ENCODE measurements at regions not wholly inside any gene's neighbourhood (a gene's known extent, or its start where the extent isn't known, plus 50 kb on each side); places are given as distances from the start of the nearest gene placed in this dataset.

GRCh38 chr13:109959903-109960302 lies 173.5 kb upstream of the IRS2 start:
- Histone ChIP-seq H3K27me3 (no peaks in the 10 kb centered on the region), H3K27ac (no peak overlapping the region), H3K4me1 (no peaks in the 10 kb centered on the region), H3K9me3 (no peaks in the 10 kb centered on the region), H3K4me3 (no peak overlapping the region), H3K36me3 (no peaks in the 10 kb centered on the region)
- no peak for DNase-seq (ENCODE audit: extremely low spot score in 2 of 2)
- intact Hi-C loops (cut with DNase I) = no loop called here
- no peak for TF ChIP-seq CTCF (IDR thresholded peaks at IDR 0.05)
- TF ChIP-seq POLR2A (IDR thresholded peaks at IDR 0.05) = no peak
- no peak for TF ChIP-seq POLR2AphosphoS5 (IDR thresholded peaks at IDR 0.05; ENCODE audit: insufficient read depth in 1 of 2, low read depth in 1 of 2)

GRCh38 chr13:109957875-109958274 lies 171.5 kb upstream of the IRS2 start:
- Histone ChIP-seq H3K4me3 (no peak overlapping the region), H3K27me3 (no peaks in the 10 kb centered on the region), H3K9me3 (no peaks in the 10 kb centered on the region), H3K36me3 (no peaks in the 10 kb centered on the region), H3K27ac (no peak overlapping the region), H3K4me1 (no peaks in the 10 kb centered on the region)
- intact Hi-C loops (cut with DNase I) = no loop called here
- no peak for DNase-seq (ENCODE audit: extremely low spot score in 2 of 2)
- no peak for TF ChIP-seq POLR2A (IDR thresholded peaks at IDR 0.05)

- no peak for DNase-seq (ENCODE audit: extremely low spot score in 2 of 2)
- Histone ChIP-seq H3K9me3 (no peaks in the 10 kb centered on the region), H3K36me3 (no peaks in the 10 kb centered on the region), H3K27ac (no peak overlapping the region), H3K4me1 (no peaks in the 10 kb centered on the region), H3K27me3 (no peaks in the 10 kb centered on the region), H3K4me3 (no peak overlapping the region)
- TF ChIP-seq POLR2A (IDR thresholded peaks at IDR 0.05) = no peak
- TF ChIP-seq POLR2AphosphoS5 (IDR thresholded peaks at IDR 0.05; ENCODE audit: insufficient read depth in 1 of 2, low read depth in 1 of 2) = no peak
- TF ChIP-seq CTCF (IDR thresholded peaks at IDR 0.05) = no peak
- intact Hi-C loops (cut with DNase I) = no loop called here
These were observed 169.2 kb upstream of the IRS2 start for GRCh38 chr13:109955598-109955997.

- Histone ChIP-seq H3K9me3 (no peaks in the 10 kb centered on the region), H3K27ac (no peak overlapping the region), H3K27me3 (no peaks in the 10 kb centered on the region), H3K4me1 (no peaks in the 10 kb centered on the region), H3K36me3 (no peaks in the 10 kb centered on the region), H3K4me3 (no peak overlapping the region)
- TF ChIP-seq POLR2A (IDR thresholded peaks at IDR 0.05) (no peak), POLR2AphosphoS5 (IDR thresholded peaks at IDR 0.05; ENCODE audit: insufficient read depth in 1 of 2, low read depth in 1 of 2) (no peak), CTCF (IDR thresholded peaks at IDR 0.05) (no peak)
- no peak for DNase-seq (ENCODE audit: extremely low spot score in 2 of 2)
- intact Hi-C loops (cut with DNase I) = no loop called here
These were observed 168.1 kb upstream of the IRS2 start for GRCh38 chr13:109954441-109954840.

- TF ChIP-seq CTCF (IDR thresholded peaks at IDR 0.05) (no peak), POLR2A (IDR thresholded peaks at IDR 0.05) (no peak)
- intact Hi-C loops (cut with DNase I) = no loop called here
- DNase-seq (ENCODE audit: extremely low spot score in 2 of 2) = no peak
- Histone ChIP-seq H3K27ac (no peak overlapping the region), H3K36me3 (no peaks in the 10 kb centered on the region), H3K9me3 (no peaks in the 10 kb centered on the region), H3K4me1 (no peaks in the 10 kb centered on the region), H3K27me3 (no peaks in the 10 kb centered on the region), H3K4me3 (no peak overlapping the region)
These were observed 165.1 kb upstream of the IRS2 start for GRCh38 chr13:109951491-109951890.

GRCh38 chr13:109949397-109949796 lies 163.0 kb upstream of the IRS2 start:
- TF ChIP-seq POLR2A (IDR thresholded peaks at IDR 0.05) (no peak), POLR2AphosphoS5 (IDR thresholded peaks at IDR 0.05; ENCODE audit: insufficient read depth in 1 of 2, low read depth in 1 of 2) (no peak), CTCF (IDR thresholded peaks at IDR 0.05) (no peak)
- H3K4me3 ChIP-seq = no peak overlapping the region
- H3K36me3 ChIP-seq = no peaks in the 10 kb centered on the region
- no peaks in the 10 kb centered on the region for H3K27me3 ChIP-seq
- DNase-seq (ENCODE audit: extremely low spot score in 2 of 2) = no peak
- no peaks in the 10 kb centered on the region for H3K9me3 ChIP-seq
- no peak overlapping the region for H3K27ac ChIP-seq
- no peaks in the 10 kb centered on the region for H3K4me1 ChIP-seq
- intact Hi-C loops (cut with DNase I) = no loop called here

Data from vagina (tissue), 2 donors.